Omental fat pad (tissue), 3 donors: ENCODE measurements at regions not wholly inside any gene's neighbourhood (a gene's known extent, or its start where the extent isn't known, plus 50 kb on each side); places are given as distances from the start of the nearest gene placed in this dataset.

ENCODE experiments used
- ATAC-seq: fragments of 150-250 bp; one replicate; pipeline ENCODE4 v1.9.1; 2016; ENCODE audit warnings: mild to moderate bottlenecking, moderate library complexity; ENCODE audit not compliant: low FRiP score
- DNase-seq: peaks from one replicate; pipeline ENCODE4 v3.0.0-alpha.2; 2019; ENCODE audit warnings: low spot score
- CTCF ChIP-seq, 3 donors: fragments of 450-650 bp; IDR thresholded peaks; one replicate each; pipeline ENCODE4 v1.5.1; 2016 to 2017; ENCODE audit warnings: antibody characterized with exemption in 3 of 3, mild to moderate bottlenecking in 3 of 3, moderate library complexity in 2 of 3

- DNase-seq (no peak), ATAC-seq (no peak)
- TF ChIP-seq CTCF (IDR thresholded peaks at IDR 0.05), result no peak
Measured at GRCh38 chr7:156560696-156561095, 79.9 kb upstream of the RNF32 start.

- no peak for DNase-seq
Measured at GRCh38 chr7:156560075-156560474, 80.5 kb upstream of the RNF32 start.

GRCh38 chr7:156559001-156559400 lies 81.6 kb upstream of the RNF32 start:
- no peak for ATAC-seq
- no peak for TF ChIP-seq CTCF (IDR thresholded peaks at IDR 0.05)

More at GRCh38 chr7:156560075-156560474, 80.5 kb upstream of the RNF32 start:
- TF ChIP-seq CTCF (IDR thresholded peaks at IDR 0.05), result no peak
- no peak for ATAC-seq

DNA sequence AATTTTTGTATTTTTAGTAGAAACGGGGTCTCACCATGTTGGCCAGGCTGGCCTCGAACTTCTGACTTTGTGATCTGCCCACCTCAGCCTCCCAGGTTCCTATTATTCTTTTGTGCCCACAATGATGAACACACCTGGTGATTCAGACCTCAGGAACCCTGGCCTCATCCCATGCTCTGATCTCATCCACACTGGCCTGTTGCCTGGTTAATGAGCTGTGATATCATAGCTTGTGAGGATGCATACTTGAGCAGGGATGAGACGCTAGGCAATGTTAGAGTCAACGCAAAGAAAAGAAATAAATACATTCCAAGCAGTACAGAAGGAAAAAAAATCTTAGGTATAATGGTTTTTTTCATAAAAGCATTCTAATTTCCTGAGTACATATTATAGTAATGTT lies 82.4 kb upstream of the RNF32 start:
- no peak for TF ChIP-seq CTCF (IDR thresholded peaks at IDR 0.05)
- ATAC-seq, result no peak

More at GRCh38 chr7:156559001-156559400, 81.6 kb upstream of the RNF32 start:
- DNase-seq, result no peak

DNA sequence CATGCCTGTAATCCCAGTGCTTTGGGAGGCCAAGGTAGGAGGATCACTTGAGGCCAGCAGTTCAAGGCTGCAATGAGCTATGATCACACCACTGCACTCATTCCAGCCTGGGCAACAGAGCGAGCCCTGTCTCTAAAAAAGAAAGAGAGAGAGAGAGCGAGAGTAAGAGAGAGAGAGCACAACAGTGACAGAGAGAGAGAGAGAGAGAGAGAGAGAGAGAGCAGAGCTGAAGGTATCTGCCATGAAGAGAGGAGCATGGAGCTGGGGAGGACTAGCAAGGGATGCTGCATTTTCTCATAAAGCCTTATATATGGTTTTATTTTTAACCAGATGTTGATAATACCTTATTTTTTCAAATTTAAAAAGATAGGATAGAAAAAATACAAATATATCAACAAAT lies 84.5 kb upstream of the RNF32 start:
- no peak for TF ChIP-seq CTCF (IDR thresholded peaks at IDR 0.05)
- ATAC-seq, result no peak
- no peak for DNase-seq

More for the DNA sequence above, 82.4 kb upstream of the RNF32 start:
- no peak for DNase-seq

DNA sequence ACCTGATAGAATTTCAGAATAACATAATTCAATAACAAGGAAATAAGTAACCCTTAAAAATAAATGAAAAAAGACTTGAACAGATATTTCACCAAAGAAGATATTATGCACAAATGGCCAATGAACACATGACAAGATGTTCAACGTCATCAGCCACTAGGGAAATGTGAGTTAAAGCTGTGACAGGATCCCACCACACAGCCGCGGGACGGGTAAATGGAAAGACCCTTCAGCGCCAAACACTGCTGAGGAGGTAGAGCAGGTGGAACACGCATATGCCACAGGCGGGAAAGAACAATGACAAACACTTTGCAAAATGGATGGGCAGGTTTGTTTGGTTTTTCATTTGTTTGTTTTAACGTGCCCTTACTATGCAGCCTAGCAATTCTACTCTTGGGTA lies 86.1 kb upstream of the RNF32 start:
- ATAC-seq (no peak), DNase-seq (no peak)
- no peak for TF ChIP-seq CTCF (IDR thresholded peaks at IDR 0.05)

GRCh38 chr7:156549636-156550035 lies 90.9 kb upstream of the RNF32 start:
- no peak for TF ChIP-seq CTCF (IDR thresholded peaks at IDR 0.05)
- ATAC-seq (no peak), DNase-seq (no peak)
